Naive thymus-derived CD4-positive, alpha-beta T cell (primary cell): ENCODE measurements at regions not wholly inside any gene's neighbourhood (a gene's known extent, or its start where the extent isn't known, plus 50 kb on each side); places are given as distances from the start of the nearest gene placed in this dataset.

Experiments
- ATAC-seq: fragments of 150-1000 bp; cut with Tn5 transposase; 2 replicates; pipeline ENCODE4 v1.10.0; 2021; ENCODE audit warnings: mild to moderate bottlenecking, moderate library complexity
- CTCF ChIA-PET: fragments of 350-600 bp; sonication (Branson Sonifier 250); formaldehyde crosslinking; loops from one replicate; lab custom pipeline; 2021; ENCODE audit warnings: antibody characterized with exemption; lab: Charles Lee
- POLR2A ChIA-PET: fragments of 350-600 bp; sonication (Branson Sonifier 250); formaldehyde crosslinking; loops from one replicate; lab custom pipeline; 2021; ENCODE audit warnings: antibody characterized with exemption, inconsistent platforms; lab: Charles Lee
- DNase-seq, 9 donors: peaks; one replicate each; pipeline versions ENCODE4 v3.0.0 to v3.0.0-alpha.2; 2020 to 2022; ENCODE audit warnings: mixed read lengths in 1 of 9
- H3K27ac ChIP-seq: one replicate; pipeline ENCODE4 v1.7.0; 2013; ENCODE audit warnings: mild to moderate bottlenecking, low read depth, low read length, moderate library complexity
- H3K27me3 ChIP-seq, 2 donors: one replicate each; pipeline ENCODE4 v1.7.0; 2013; ENCODE audit warnings: low read length in 2 of 2, mild to moderate bottlenecking in 2 of 2, moderate library complexity in 2 of 2; ENCODE audit not compliant: control insufficient read depth in 2 of 2, insufficient read depth in 2 of 2
- H3K36me3 ChIP-seq, 3 experiments: 1 replicate in 2 of 3; 2 replicates in 1 of 3; pipeline ENCODE4 v1.7.0; 2013; ENCODE audit warnings: low read length in 3 of 3, mild to moderate bottlenecking in 3 of 3, moderate library complexity in 1 of 3; ENCODE audit not compliant: insufficient read depth in 3 of 3, control insufficient read depth in 2 of 3
- H3K4me1 ChIP-seq, 2 donors: one replicate each; pipeline ENCODE4 v1.7.0; 2013; ENCODE audit warnings: low read length in 2 of 2, mild to moderate bottlenecking in 2 of 2, moderate library complexity in 1 of 2; ENCODE audit not compliant: control insufficient read depth in 2 of 2, insufficient read depth in 2 of 2
- H3K4me3 ChIP-seq: 2 replicates; pipeline ENCODE4 v1.7.0; 2013; ENCODE audit warnings: mild to moderate bottlenecking, low read length
- H3K9me3 ChIP-seq, 3 experiments: 1 replicate in 2 of 3; 2 replicates in 1 of 3; pipeline ENCODE4 v1.7.0; 2013; ENCODE audit warnings: low read length in 3 of 3; ENCODE audit not compliant: control insufficient read depth in 2 of 3
- H3K27ac Mint-ChIP-seq, 9 donors: one replicate each; pipeline ENCODE4 v1.8.0; 2020 to 2022; ENCODE audit warnings: mixed read lengths in 9 of 9, mild to moderate bottlenecking in 8 of 9, moderate library complexity in 5 of 9, inconsistent platforms in 2 of 9
- H3K27me3 Mint-ChIP-seq, 5 donors: one replicate each; pipeline ENCODE4 v1.8.0; 2021 to 2022; ENCODE audit warnings: mixed read lengths in 5 of 5, mild to moderate bottlenecking in 1 of 5
- H3K36me3 Mint-ChIP-seq, 5 donors: one replicate each; pipeline ENCODE4 v1.8.0; 2020 to 2022; ENCODE audit warnings: mixed read lengths in 5 of 5, mild to moderate bottlenecking in 3 of 5, inconsistent platforms in 1 of 5
- H3K4me1 Mint-ChIP-seq, 7 donors: one replicate each; pipeline ENCODE4 v1.8.0; 2020 to 2022; ENCODE audit warnings: mixed read lengths in 7 of 7, mild to moderate bottlenecking in 3 of 7, inconsistent platforms in 1 of 7
- H3K4me3 Mint-ChIP-seq, 10 donors: one replicate each; pipeline ENCODE4 v1.8.0; 2020 to 2022; ENCODE audit warnings: mild to moderate bottlenecking in 10 of 10, mixed read lengths in 10 of 10, moderate library complexity in 6 of 10, inconsistent platforms in 2 of 10
- H3K9me3 Mint-ChIP-seq, 11 donors: one replicate each; pipeline ENCODE4 v1.8.0; 2020 to 2022; ENCODE audit warnings: mixed read lengths in 11 of 11, mild to moderate bottlenecking in 4 of 11, inconsistent platforms in 1 of 11, moderate library complexity in 1 of 11
- intact Hi-C, 2 donors: fragments of 100-400 bp; cut with micrococcal nuclease; formaldehyde crosslinking; loops; one replicate each; pipeline ENCODE4 v1.15.1; 2023

DNA sequence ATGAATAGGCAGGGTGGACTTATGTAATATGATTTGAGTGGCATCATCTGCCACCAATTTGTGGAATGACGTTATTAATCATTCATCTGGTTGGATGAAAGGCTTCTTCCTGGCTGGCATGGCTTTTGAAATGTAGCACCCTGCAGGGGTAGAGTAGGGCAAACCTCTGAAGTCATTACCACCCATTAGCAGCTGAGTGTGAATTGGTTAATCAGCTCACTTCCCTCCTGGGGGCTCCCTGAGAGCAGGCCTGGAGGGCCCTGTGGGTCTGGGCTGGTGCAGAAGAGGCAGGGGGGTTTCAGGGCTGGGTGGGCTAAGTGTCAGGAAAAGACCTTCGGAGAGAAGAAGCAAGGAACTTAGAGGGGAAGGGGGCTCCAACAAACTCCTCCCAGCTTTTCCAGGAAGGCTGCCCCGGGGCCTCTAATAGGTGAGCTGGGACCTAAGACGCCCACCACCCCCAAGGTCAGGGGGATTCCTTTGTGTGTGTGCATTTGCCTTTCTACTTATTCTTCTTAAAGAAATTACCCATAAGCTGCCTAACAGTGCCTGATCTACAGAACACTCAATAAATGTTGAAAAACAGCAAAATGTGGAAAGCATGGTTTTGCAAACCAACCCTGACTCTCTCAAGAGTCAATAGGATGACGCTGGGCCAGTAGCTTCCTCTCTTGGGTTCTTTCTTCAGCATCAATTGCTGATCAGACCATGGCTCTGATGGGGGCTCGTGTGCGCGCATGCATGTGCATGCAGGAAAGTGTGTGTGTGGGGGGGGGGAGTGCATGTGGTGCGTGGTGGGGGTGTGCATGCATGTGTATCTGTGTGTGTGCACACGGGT lies 49.7 kb upstream of the ZNF516 start:
- ATAC-seq (no peak), DNase-seq (no peak)
- peaks cover 0 to 5% (median 0%) of the 10 kb centered on the region in 7 donors for H3K4me1 Mint-ChIP-seq
- H3K36me3 Mint-ChIP-seq = peaks cover 0 to 3% (median 0%) of the 10 kb centered on the region in 5 donors
- H3K27ac ChIP-seq = no peak overlapping the region
- intact Hi-C loops = no loop called here
- H3K9me3 ChIP-seq = no peaks in the 10 kb centered on the region
- H3K9me3 Mint-ChIP-seq = peaks cover 0 to 3% (median 0%) of the 10 kb centered on the region in 11 donors
- H3K4me3 Mint-ChIP-seq = no peak overlapping the region
- POLR2A ChIA-PET = no interaction called here
- no peak overlapping the region for H3K27ac Mint-ChIP-seq
- CTCF ChIA-PET = no interaction called here
- peaks cover 0 to 18% (median 4%) of the 10 kb centered on the region in 5 donors for H3K27me3 Mint-ChIP-seq
- no peaks in the 10 kb centered on the region for H3K36me3 ChIP-seq
- H3K4me3 ChIP-seq = no peak overlapping the region
- no peaks in the 10 kb centered on the region for H3K4me1 ChIP-seq
- no peaks in the 10 kb centered on the region for H3K27me3 ChIP-seq
